Brain microvascular endothelial cell (primary cell): ENCODE measurements at regions not wholly inside any gene's neighbourhood (a gene's known extent, or its start where the extent isn't known, plus 50 kb on each side); places are given as distances from the start of the nearest gene placed in this dataset.

ENCODE experiments used
- DNase-seq: peaks from one replicate; pipeline ENCODE4 v3.0.0-alpha.2; 2020
- H3K27ac ChIP-seq: fragments of 250-450 bp; sonication (Bioruptor Pico); 2 replicates; pipeline ENCODE4 v1.5.1; 2020; ENCODE audit warnings: mild to moderate bottlenecking, moderate library complexity
- H3K27me3 ChIP-seq: fragments of 250-450 bp; sonication (Bioruptor Pico); replicated peaks from 2 replicates; pipeline ENCODE4 v1.5.1; 2020; ENCODE audit warnings: mild to moderate bottlenecking
- H3K36me3 ChIP-seq: fragments of 250-450 bp; sonication (Bioruptor Pico); replicated peaks from 2 replicates; pipeline ENCODE4 v1.5.1; 2020; ENCODE audit warnings: mild to moderate bottlenecking
- H3K4me3 ChIP-seq: 2 replicates; pipeline ENCODE4 v1.5.1; 2011; ENCODE audit warnings: low read depth, mild to moderate bottlenecking, control low read depth, low read length, moderate library complexity
- in situ Hi-C: cut with HindIII; loops from 2 replicates; pipeline ENCODE4 v1.10.0; 2017; ENCODE audit warnings: low sequenced_read_pairs, low pct_ligation_motif_present
- TF ChIP-seq, protein P1 (sequence below): IDR thresholded peaks from 2 replicates; pipeline ENCODE4 v1.5.1; 2011; ENCODE audit warnings: low read depth, mild to moderate bottlenecking, moderate library complexity, low read length, control low read depth, inconsistent platforms; ENCODE audit errors: missing control alignments

DNA sequence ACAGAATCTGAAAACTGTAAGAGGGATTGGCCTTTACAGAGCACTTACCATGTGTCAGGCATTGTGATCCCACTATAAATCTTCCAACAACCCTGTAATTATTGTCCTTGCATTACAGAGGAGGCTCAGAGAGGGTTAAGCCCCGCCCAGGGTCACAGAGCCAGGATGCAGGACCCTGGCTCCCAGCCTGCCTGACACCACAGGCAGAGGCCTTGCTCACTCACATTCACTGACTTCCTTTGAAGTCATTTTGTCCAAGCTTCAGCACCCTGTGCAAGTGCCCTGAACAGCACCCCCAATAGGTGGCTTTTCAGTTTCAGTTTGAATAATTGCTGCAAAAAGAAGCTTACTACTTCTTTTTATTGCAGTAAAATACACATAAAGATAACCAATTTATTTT lies 256.8 kb upstream of the NFIA start:
- Histone ChIP-seq H3K27ac (no peak overlapping the region), H3K36me3 (no peaks in the 10 kb centered on the region), H3K4me3 (no peak overlapping the region), H3K27me3 (no peaks in the 10 kb centered on the region)
- no peak for DNase-seq
- TF ChIP-seq, protein P1, sequence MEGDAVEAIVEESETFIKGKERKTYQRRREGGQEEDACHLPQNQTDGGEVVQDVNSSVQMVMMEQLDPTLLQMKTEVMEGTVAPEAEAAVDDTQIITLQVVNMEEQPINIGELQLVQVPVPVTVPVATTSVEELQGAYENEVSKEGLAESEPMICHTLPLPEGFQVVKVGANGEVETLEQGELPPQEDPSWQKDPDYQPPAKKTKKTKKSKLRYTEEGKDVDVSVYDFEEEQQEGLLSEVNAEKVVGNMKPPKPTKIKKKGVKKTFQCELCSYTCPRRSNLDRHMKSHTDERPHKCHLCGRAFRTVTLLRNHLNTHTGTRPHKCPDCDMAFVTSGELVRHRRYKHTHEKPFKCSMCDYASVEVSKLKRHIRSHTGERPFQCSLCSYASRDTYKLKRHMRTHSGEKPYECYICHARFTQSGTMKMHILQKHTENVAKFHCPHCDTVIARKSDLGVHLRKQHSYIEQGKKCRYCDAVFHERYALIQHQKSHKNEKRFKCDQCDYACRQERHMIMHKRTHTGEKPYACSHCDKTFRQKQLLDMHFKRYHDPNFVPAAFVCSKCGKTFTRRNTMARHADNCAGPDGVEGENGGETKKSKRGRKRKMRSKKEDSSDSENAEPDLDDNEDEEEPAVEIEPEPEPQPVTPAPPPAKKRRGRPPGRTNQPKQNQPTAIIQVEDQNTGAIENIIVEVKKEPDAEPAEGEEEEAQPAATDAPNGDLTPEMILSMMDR: peak; percentile 35
- in situ Hi-C loops: no loop called here

DNA sequence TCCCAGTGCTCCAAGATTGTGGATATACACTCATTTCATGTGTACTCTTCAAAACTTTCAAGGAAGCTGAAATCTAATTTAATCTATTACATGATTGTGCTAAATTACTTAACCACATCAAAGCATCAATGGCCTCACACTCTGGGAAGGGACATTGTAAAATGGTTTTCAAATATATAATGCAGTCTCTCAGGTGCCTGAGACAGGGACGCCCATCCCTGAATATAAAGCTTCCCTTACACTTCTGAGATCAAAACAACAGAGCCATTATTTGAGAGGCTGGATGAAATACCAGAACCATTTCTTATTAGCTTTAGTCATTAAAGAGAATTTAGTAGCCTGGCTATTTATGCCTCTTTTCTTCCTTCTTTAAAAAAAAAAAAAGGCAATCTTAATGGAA lies 259.2 kb upstream of the NFIA start:
- H3K27ac ChIP-seq: no peak overlapping the region
- H3K27me3 ChIP-seq: no peaks in the 10 kb centered on the region
- no peak overlapping the region for H3K4me3 ChIP-seq
- in situ Hi-C loops: no loop called here
- TF ChIP-seq, protein P1: no peak
- DNase-seq: no peak
- no peaks in the 10 kb centered on the region for H3K36me3 ChIP-seq

DNA sequence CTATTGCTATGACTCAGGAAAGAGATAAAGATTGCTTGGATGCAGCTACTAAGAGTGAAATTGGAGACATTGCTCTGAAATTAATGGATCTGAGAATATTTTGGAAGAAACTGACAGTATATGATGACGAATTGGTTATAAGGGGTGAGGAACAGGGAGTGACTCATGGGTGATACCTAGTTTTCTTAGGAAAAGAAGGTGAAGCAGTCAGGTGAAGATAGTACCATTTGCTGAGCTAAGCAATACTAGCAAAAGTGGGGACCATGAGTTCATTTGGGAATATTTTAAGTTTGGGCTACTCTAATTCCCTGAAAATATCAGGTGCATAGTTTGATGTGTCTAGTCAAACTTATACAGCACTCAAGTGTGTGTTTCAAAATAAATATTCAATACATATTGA lies 260.1 kb upstream of the NFIA start:
- H3K36me3 ChIP-seq: no peaks in the 10 kb centered on the region
- no peaks in the 10 kb centered on the region for H3K27me3 ChIP-seq
- DNase-seq: no peak
- H3K27ac ChIP-seq: no peak overlapping the region
- no peak overlapping the region for H3K4me3 ChIP-seq
- TF ChIP-seq, protein P1: no peak
- in situ Hi-C loops: no loop called here

DNA sequence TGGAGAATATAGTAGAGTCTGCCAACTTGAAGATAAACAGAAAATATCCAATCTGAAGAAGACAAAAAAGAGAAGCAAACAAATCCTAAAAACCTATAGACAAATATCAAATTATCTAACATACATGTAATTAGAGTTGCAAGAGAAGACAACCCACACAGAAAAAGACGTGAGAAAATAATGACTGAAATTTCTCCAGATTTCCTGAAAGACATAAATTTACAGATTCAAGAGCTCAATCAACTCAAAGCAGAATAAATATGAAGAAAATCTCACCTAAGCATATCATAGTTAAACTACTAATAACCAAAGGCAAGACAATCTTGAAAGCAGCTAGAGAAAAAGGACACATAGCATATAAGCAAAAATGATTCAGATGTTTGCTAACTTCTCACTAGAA lies 261.2 kb upstream of the NFIA start:
- TF ChIP-seq, protein P1: no peak
- Histone ChIP-seq H3K36me3 (no peaks in the 10 kb centered on the region), H3K4me3 (no peak overlapping the region), H3K27ac (no peak overlapping the region), H3K27me3 (no peaks in the 10 kb centered on the region)
- in situ Hi-C loops: no loop called here
- no peak for DNase-seq

- in situ Hi-C loops: no loop called here
- no peak overlapping the region for H3K4me3 ChIP-seq
- DNase-seq: no peak
- TF ChIP-seq, protein P1: no peak
- H3K36me3 ChIP-seq: no peaks in the 10 kb centered on the region
- H3K27me3 ChIP-seq: no peaks in the 10 kb centered on the region
- H3K27ac ChIP-seq: no peak overlapping the region
Observed at GRCh38 chr1:60818969-60819701, 263.2 kb upstream of the NFIA start.

DNA sequence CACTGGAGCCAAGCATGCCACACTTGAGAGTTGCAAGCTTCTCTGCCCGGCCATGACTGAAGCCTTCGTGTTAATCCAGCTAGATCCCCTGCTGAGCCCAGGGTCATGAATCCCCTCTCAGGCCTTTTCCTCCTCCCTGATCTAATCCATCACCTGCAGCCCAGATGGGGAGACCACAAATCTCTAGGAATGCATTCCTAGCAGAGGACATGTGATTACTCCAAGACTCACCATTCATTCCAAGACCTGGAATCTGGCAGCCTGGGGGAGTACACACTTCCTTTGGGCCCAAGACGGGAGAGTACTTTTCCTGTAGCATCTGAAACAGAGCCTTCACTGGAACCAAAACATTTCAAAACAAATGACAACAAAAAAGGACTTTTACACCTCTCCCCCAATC lies 269.3 kb upstream of the NFIA start:
- TF ChIP-seq, protein P1: no peak
- no peak for DNase-seq
- no peak overlapping the region for H3K27ac ChIP-seq
- no peaks in the 10 kb centered on the region for H3K27me3 ChIP-seq
- in situ Hi-C loops: no loop called here
- H3K4me3 ChIP-seq: no peak overlapping the region
- no peaks in the 10 kb centered on the region for H3K36me3 ChIP-seq
